ENCODE measurements at regions not wholly inside any gene's neighbourhood (a gene's known extent, or its start where the extent isn't known, plus 50 kb on each side); places are given as distances from the start of the nearest gene placed in this dataset.
"Not testable (repeated sequence)": the region's sequence is repeated elsewhere in the genome, so short reads cannot be mapped to it uniquely, and the experiment has no call there.

DNA sequence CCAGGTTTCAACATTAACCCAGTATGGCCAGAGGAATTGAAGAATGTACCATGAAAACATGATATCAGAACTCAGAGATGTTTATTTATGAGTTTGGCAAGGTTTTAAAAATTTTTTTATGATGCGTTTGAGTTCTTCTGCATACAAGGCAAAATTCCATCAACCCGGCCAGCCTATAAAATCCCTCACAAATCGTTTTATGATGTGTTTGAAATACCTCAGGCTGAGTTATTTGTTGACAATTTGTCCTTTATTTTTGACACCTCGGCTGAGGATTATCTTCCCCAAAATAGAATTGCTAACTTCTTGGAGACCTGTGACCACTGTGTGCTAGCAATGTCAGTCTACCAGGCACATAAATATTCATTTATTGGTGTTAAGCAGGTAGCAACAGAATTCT, 91.9 kb upstream of the SLC24A3 start:
- DNase-seq, result no peak

DNA sequence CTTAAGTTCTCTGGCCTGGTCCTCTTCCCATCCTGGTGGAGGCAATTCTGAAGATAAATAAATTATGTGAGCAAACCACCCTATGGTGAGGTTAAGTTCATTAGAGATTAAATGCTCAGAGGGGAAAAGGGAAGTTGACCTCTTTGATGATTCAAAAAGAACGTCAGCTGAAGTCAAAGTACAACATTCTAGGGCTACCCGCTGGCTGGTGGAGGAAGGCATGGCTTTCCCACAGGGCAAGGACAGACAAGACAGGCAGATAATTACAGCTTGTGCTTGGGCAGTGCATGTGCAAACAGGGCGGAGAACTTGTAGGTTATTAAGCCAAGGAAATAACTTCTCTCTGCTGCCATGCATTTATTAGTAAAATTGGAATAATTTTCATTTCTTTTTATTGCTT, 91.0 kb upstream of the SLC24A3 start:
- DNase-seq, result no peak

GRCh38 chr20:19121916-19122315, 90.5 kb upstream of the SLC24A3 start:
- DNase-seq, result no peak

- DNase-seq, result no peak
Measured at GRCh38 chr20:19122395-19122794, 90.0 kb upstream of the SLC24A3 start.

DNA sequence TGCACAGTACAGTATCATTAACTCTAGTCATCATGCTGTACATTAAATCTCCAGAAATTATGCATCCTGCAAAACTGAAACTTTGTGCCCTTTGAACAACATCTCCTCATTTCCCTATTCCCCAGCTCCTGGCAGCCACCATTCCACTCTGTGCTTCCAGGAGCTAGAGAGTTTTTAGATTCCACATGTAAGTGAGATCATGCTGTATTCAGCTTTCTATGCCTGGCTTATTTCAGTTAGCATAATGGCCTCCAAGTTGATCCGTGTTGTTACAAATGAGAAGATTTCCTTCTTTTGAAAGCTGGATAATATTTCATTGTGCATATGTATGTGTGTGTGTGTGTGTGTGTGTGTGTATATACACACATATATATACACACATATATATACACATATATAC, 86.9 kb upstream of the SLC24A3 start:
- DNase-seq, result no peak

DNA sequence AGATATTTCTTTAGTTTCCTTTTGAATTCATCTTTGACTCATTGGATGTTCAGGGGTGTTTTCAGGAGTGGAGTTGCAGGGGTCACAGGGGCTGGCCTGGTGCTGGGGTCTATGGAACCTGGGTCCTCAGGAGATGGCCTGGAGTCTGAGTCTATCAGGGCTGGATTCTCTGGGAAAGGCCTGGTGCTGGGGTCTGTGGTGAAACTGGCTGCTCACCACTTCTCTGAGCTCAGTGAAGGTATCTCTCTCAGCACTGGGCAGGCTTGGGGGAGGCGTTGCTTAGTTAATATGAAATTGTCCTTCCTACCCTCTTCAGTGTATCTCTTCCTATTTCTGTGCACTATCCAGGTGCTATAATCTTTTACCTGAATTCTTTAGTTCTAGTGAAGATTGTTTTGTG, 83.1 kb upstream of the SLC24A3 start:
- no peak for DNase-seq

DNA sequence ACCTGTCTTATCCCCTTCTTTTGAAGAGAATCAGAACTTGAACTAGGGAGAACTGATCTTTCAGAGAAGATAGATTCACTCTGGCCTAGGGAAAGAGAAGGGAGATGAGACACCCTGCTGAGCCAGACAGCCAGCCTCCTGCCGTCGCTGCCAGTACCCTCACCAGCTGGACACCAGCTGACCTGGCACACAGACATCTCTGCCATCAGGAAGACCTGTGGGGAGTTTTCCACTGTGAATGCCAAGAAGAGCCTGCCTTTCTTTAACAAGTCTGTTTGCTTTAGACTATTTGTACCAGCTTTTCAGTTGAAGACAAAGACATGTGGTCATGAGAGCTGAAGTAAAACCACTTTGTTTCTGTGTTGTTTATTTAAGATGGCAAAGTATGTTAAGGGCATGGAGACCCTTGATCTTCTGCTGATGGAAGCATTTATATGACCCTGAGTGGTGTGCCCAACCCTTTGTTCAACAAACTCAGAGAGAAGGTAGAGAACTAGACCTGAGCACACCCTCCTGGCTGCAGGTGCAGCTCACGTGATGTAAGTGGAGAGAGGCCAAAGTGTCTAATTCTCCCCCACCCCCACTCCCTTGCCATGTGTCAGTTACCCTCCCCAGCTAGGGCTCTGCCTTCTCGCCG, 82.3 kb upstream of the SLC24A3 start:
- no peak for DNase-seq

DNA sequence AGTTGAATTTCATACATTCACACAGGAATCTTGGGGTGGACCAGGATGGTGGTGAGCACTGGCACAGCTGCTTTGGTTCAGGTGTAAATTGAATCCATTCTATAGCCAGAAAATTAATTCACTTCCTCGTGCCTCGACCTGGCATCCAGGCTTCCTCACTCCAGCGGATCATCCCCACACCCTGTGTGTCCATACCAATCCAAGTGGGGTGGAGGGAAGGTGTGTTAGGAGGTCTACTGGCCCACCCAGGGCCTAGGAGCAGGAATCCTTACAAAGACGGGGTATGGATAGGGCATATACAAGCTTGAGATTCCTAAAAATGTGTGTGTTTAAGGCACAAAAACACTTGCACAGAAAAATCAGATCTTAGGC, 81.8 kb upstream of the SLC24A3 start:
- no peak for DNase-seq

GRCh38 chr20:19137641-19138040, 74.8 kb upstream of the SLC24A3 start:
- no peak for DNase-seq

GRCh38 chr20:19138758-19139157, 73.7 kb upstream of the SLC24A3 start:
- DNase-seq, result no peak

DNA sequence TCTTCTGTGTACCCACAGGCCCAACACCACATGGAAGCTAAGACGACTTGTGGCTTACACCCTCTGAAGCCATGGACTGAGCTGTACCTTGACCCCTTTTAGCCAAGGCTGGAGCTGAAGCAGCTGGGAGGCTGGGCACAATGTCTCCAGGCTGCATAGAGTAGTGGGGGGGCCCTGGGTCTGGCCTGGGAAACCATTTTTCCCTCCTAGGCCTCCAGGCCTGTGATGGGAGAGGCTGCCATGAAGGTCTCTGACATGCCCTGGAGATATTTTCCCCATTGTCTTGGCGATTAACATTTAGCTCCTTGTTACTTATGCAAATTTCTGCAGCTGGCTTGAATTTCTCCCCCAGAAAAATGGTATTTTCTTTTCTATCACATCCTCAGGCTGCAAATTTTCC, 72.9 kb upstream of the SLC24A3 start:
- not testable (repeated sequence) for DNase-seq

DNA sequence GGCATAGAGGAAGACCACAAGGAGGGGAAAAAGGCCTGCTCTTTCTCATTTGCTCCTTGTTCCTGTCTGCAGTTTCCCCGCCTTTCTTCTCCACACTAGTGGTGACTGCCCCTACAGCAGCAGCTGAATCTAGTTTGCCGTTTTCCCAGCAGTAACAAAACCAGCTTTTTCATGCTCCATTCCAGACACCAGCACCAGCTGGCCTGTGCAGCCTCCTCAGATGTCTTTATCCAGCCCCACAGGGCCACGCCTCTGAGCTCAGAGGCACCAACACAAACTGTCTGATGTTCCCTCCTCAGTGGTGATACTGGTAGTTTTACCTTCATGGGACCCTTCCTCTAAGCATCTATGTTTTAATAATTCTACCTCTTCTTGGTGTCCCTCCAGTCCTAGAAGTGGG, 70.4 kb upstream of the SLC24A3 start:
- DNase-seq, result no peak

- DNase-seq, result no peak
Measured at GRCh38 chr20:19143890-19144289, 68.6 kb upstream of the SLC24A3 start.

- no peak for DNase-seq
Measured at GRCh38 chr20:19161336-19161735, 51.1 kb upstream of the SLC24A3 start.

Data from femur (tissue), 1 donor.